HG03139 (cell line): ENCODE measurements at regions not wholly inside any gene's neighbourhood (a gene's known extent, or its start where the extent isn't known, plus 50 kb on each side); places are given as distances from the start of the nearest gene placed in this dataset.

Experiments
- ATAC-seq: cut with Tn5 transposase; IDR thresholded peaks from one replicate; pipeline ENCODE4 v1.9.1; 2021; ENCODE audit not compliant: unreplicated experiment

DNA sequence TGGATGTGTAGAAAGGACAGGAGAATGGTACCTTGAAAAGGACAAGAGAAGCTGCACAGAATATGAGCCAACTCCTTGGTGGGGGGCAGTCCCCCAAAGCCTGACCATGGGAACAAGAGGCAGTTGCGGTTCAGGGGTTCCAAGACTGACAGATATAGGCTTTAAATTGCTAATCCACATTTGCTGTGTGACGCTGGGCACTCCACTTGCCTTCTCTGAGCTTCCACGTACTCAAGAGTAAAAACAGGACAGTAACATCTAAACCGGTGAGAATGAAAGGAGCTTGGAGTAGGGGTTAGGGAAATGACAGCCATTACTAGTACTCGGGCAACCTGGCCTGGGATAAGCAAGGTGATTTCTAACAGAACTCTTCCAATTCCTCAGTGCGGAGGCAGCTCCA lies 57.9 kb upstream of the LRFN2 start:
- no peak for ATAC-seq

DNA sequence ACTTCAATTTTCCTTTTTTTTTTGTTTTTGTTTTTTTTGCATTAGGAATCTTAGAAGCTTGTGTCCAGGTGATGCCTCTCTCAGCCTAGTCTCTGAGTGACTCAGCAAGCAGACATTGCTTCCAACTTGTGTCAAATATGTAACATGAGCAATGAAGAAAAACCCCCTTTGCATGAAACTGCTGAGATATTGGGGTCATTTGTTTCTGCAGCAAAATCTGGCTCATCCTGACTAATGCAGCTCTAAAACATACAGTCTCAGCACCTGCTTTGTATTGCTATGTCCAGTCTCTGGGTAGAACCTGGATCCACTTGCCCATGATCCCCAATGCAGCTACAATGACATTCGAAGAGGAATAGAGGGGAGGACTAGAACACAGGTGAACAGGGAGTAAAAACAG lies 55.7 kb upstream of the LRFN2 start:
- no peak for ATAC-seq

GRCh38 chr6:40642190-40642589 lies 55.0 kb upstream of the LRFN2 start:
- ATAC-seq: no peak

DNA sequence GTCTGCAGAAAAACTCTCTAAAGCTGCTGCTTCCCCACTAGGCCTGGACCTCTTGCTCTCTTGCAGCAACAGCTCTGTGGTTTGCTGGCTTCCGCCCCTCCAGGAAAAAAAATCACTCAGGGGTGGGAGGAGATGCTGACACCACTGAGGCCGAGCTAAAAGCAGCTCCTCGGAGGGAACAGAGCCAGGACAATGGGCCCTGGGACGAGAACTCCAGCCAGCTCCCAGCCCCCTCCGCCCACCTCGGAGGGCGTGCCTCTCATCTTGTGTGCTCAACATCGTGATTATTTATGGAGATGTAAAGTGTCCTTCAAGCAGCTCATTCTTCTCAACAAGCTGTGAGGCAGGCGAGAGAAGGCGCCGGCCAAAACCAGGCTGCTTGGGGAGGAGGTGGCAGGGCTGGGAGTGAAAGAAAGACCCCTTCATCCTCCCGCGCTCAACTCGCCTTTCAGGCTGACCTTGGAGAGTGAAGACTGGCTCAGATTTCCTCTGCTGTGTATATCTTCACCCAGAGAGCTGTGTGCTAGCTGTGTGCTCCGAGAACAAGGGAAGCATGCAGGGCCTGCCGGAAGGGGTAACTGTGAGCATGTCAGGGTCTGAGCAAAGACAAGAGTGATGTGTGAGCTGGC lies 53.5 kb upstream of the LRFN2 start:
- ATAC-seq: no peak
